C1 segment of cervical spinal cord (tissue), 14 donors: ENCODE measurements at regions not wholly inside any gene's neighbourhood (a gene's known extent, or its start where the extent isn't known, plus 50 kb on each side); places are given as distances from the start of the nearest gene placed in this dataset.
"Not testable (repeated sequence)": the region's sequence is repeated elsewhere in the genome, so short reads cannot be mapped to it uniquely, and the experiment has no call there.

ENCODE experiments used
- DNase-seq, 14 donors: peaks; one replicate each; lab custom pipeline; 2025; lab: John Stamatoyannopoulos, UW

- DNase-seq = no peak
These were observed 162.3 kb upstream of the ARHGAP20 start for GRCh38 chr11:110874437-110875030.

- no peak for DNase-seq
These were observed 161.7 kb upstream of the ARHGAP20 start for GRCh38 chr11:110873975-110874374.

- no peak for DNase-seq
These were observed 158.7 kb upstream of the ARHGAP20 start for GRCh38 chr11:110870816-110871522.

GRCh38 chr11:110867951-110868350 lies 155.7 kb upstream of the ARHGAP20 start:
- DNase-seq = no peak

GRCh38 chr11:110866081-110866480 lies 153.8 kb upstream of the ARHGAP20 start:
- DNase-seq = no peak

- DNase-seq = no peak
These were observed 150.2 kb upstream of the ARHGAP20 start for GRCh38 chr11:110862407-110862806.

- DNase-seq = no peak
These were observed 148.2 kb upstream of the ARHGAP20 start for GRCh38 chr11:110860461-110860860.

GRCh38 chr11:110859998-110860397 lies 147.8 kb upstream of the ARHGAP20 start:
- no peak for DNase-seq

GRCh38 chr11:110859240-110859840 lies 147.1 kb upstream of the ARHGAP20 start:
- no peak for DNase-seq

GRCh38 chr11:110858547-110858921 lies 146.3 kb upstream of the ARHGAP20 start:
- no peak for DNase-seq

GRCh38 chr11:110857892-110858546 lies 145.8 kb upstream of the ARHGAP20 start:
- DNase-seq = no peak

GRCh38 chr11:110856996-110857812 lies 145.0 kb upstream of the ARHGAP20 start:
- no peak for DNase-seq

GRCh38 chr11:110856340-110856739 lies 144.1 kb upstream of the ARHGAP20 start:
- DNase-seq = no peak

GRCh38 chr11:110855191-110855590 lies 143.0 kb upstream of the ARHGAP20 start:
- no peak for DNase-seq

GRCh38 chr11:110852921-110853490 lies 140.8 kb upstream of the ARHGAP20 start:
- DNase-seq = no peak

GRCh38 chr11:110850846-110851245 lies 138.6 kb upstream of the ARHGAP20 start:
- DNase-seq = no peak

GRCh38 chr11:110843053-110843452 lies 130.8 kb upstream of the ARHGAP20 start:
- DNase-seq = not testable (repeated sequence)

GRCh38 chr11:110838808-110839207 lies 126.6 kb upstream of the ARHGAP20 start:
- DNase-seq = no peak

GRCh38 chr11:110837603-110838002 lies 125.4 kb upstream of the ARHGAP20 start:
- no peak for DNase-seq

- no peak for DNase-seq
These were observed 122.9 kb upstream of the ARHGAP20 start for GRCh38 chr11:110835106-110835505.

GRCh38 chr11:110833033-110833484 lies 120.8 kb upstream of the ARHGAP20 start:
- DNase-seq = no peak
